Transverse colon (tissue), 4 donors: ENCODE measurements at regions not wholly inside any gene's neighbourhood (a gene's known extent, or its start where the extent isn't known, plus 50 kb on each side); places are given as distances from the start of the nearest gene placed in this dataset.
"Not testable (repeated sequence)": the region's sequence is repeated elsewhere in the genome, so short reads cannot be mapped to it uniquely, and the experiment has no call there.

Experiments used
- DNase-seq: peaks from one replicate; pipeline ENCODE4 v3.0.0-alpha.2; 2019
- H3K27ac ChIP-seq, 4 donors: fragments of 200-600 bp; sonication (generic); 2 replicates each; pipeline ENCODE4 v1.5.1; 2016 to 2018; ENCODE audit warnings: inconsistent platforms in 4 of 4
- H3K27me3 ChIP-seq: fragments of 200-600 bp; sonication (generic); 2 replicates; pipeline ENCODE4 v1.5.1; 2017; ENCODE audit warnings: inconsistent platforms
- H3K36me3 ChIP-seq, 4 donors: fragments of 200-600 bp; sonication (generic); 2 replicates each; pipeline ENCODE4 v1.5.1; 2017 to 2019; ENCODE audit warnings: inconsistent platforms in 4 of 4
- H3K4me1 ChIP-seq, 4 donors: fragments of 200-600 bp; sonication (generic); 2 replicates each; pipeline ENCODE4 v1.5.1; 2017 to 2020; ENCODE audit warnings: inconsistent platforms in 4 of 4
- H3K4me3 ChIP-seq, 4 donors: fragments of 200-600 bp; sonication (generic); 1 replicate in 1 of 4; 2 replicates in 3 of 4; pipeline versions ENCODE4 v1.5.1 to v1.6.1; 2017 to 2019; ENCODE audit warnings: inconsistent platforms in 4 of 4
- H3K9me3 ChIP-seq, 2 donors: fragments of 200-600 bp; sonication (generic); 2 replicates each; pipeline ENCODE4 v1.5.1; 2017 to 2019; ENCODE audit warnings: inconsistent platforms in 2 of 2
- CTCF ChIP-seq, 5 experiments: fragments of 200-600 bp in 3 of 5; fragments of 450-650 bp in 2 of 5; sonication (generic) in 3 of 5; IDR thresholded peaks; 1 replicate in 2 of 5; 2 replicates in 3 of 5; pipeline ENCODE4 v1.5.1; 2016 to 2017; ENCODE audit warnings: antibody characterized with exemption in 5 of 5, inconsistent platforms in 3 of 5, mild to moderate bottlenecking in 2 of 5, moderate library complexity in 1 of 5
- EP300 ChIP-seq: sonication (generic); formaldehyde crosslinking; IDR thresholded peaks from one replicate; pipeline ENCODE4 v1.6.1; 2017; ENCODE audit warnings: antibody characterized with exemption, low read depth
- POLR2A ChIP-seq: fragments of 450-650 bp; IDR thresholded peaks from one replicate; pipeline ENCODE4 v1.6.1; 2016; ENCODE audit warnings: antibody characterized with exemption, mild to moderate bottlenecking, moderate library complexity
- POLR2AphosphoS5 ChIP-seq, 3 donors: sonication (generic); formaldehyde crosslinking; IDR thresholded peaks; one replicate each; pipeline ENCODE4 v1.6.1; 2016; ENCODE audit warnings: antibody characterized with exemption in 3 of 3
- WGBS, 2 donors: methylation state at CpG; one replicate each; pipeline ENCODE4 v1.1.5; 2018; ENCODE audit warnings: low coverage in 1 of 2; 5-methylcytosine and 5-hydroxymethylcytosine counted together
- in situ Hi-C, 4 donors: fragments of 200-750 bp; cut with MboI; loops; one replicate each; pipeline versions ENCODE4 v1.15.0 to v1.15.1; 2017; ENCODE audit warnings: low sequenced_read_pairs in 3 of 4, low pct_ligation_motif_present in 1 of 4, low pct_unique_long_range_greater_than_20kb in 1 of 4
- intact Hi-C: fragments of 100-400 bp; cut with DNase I; formaldehyde crosslinking; loops from one replicate; pipeline ENCODE4 v1.15.1; 2023; ENCODE audit warnings: low total_unique reads

GRCh38 chr3:153552887-153553604, 391.0 kb downstream of the RAP2B start:
- no peaks in the 10 kb centered on the region for H3K27me3 ChIP-seq
- TF ChIP-seq POLR2AphosphoS5 (IDR thresholded peaks at IDR 0.05) = no peak
- TF ChIP-seq EP300 = no peak
- no peak for TF ChIP-seq CTCF (IDR thresholded peaks at IDR 0.05)
- TF ChIP-seq POLR2A = no peak
- no peak overlapping the region for H3K27ac ChIP-seq
- WGBS, 2 donors = 65 to 67% methylated on average over 11 of the region's 11 CpGs
- H3K4me1 ChIP-seq = no peaks in the 10 kb centered on the region
- H3K9me3 ChIP-seq = no peaks in the 10 kb centered on the region
- intact Hi-C loops (no loop called here), in situ Hi-C loops (no loop called here)
- H3K4me3 ChIP-seq = no peak overlapping the region
- no peaks in the 10 kb centered on the region for H3K36me3 ChIP-seq
- no peak for DNase-seq

DNA sequence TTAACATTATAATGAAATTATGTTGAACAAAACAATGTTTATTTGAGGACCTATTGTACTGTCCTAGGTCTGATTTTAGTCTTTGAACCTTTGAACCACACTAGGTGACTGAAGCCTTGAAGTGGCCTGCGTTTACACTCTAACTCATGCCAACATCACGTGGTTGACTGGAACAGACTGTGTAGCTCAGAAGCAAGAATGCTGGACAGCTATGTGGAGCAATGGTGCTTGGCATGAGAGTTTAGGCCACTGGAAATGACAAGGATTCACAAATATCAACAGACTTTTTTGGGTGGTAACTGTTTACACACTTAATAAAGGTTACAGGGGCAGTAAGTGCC, 391.5 kb downstream of the RAP2B start:
- no peaks in the 10 kb centered on the region for H3K36me3 ChIP-seq
- H3K9me3 ChIP-seq = no peaks in the 10 kb centered on the region
- no peak overlapping the region for H3K27ac ChIP-seq
- no peaks in the 10 kb centered on the region for H3K27me3 ChIP-seq
- no peaks in the 10 kb centered on the region for H3K4me1 ChIP-seq
- no peak for DNase-seq
- TF ChIP-seq CTCF (IDR thresholded peaks at IDR 0.05) (no peak), POLR2A (no peak), EP300 (no peak)
- in situ Hi-C loops = no loop called here
- WGBS, 2 donors = 61 to 62% methylated on average over 2 of the region's 2 CpGs
- no peak overlapping the region for H3K4me3 ChIP-seq
- intact Hi-C loops = no loop called here

DNA sequence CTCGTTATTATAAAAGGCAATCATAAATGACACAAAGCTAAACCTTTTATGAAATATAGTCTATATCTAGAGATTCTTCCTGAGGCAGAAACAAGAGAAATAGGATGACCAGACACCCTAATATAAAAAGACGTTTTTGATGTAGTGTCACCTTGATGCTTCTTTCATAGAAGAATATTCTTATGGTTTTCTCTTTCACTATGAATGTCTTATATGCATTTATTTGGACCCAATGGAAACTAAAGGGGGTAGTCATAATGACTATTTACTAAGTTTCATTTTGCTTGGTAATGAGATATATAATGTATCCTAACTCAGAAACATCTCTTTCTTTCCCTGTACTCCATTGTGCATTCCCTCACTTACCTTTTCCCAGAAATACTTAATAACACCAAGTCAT, 393.9 kb downstream of the RAP2B start:
- no peak for DNase-seq
- Histone ChIP-seq H3K9me3 (peaks cover 0 to 5% of the 10 kb centered on the region in 2 donors), H3K36me3 (no peaks in the 10 kb centered on the region), H3K4me3 (no peak overlapping the region), H3K4me1 (no peaks in the 10 kb centered on the region), H3K27ac (no peak overlapping the region), H3K27me3 (no peaks in the 10 kb centered on the region)
- 47 to 65% methylated on average over 2 of the region's 2 CpGs for WGBS, 2 donors
- intact Hi-C loops (no loop called here), in situ Hi-C loops (no loop called here)
- no peak for TF ChIP-seq EP300
- TF ChIP-seq POLR2A = no peak
- TF ChIP-seq CTCF (IDR thresholded peaks at IDR 0.05) = no peak
- no peak for TF ChIP-seq POLR2AphosphoS5 (IDR thresholded peaks at IDR 0.05)

DNA sequence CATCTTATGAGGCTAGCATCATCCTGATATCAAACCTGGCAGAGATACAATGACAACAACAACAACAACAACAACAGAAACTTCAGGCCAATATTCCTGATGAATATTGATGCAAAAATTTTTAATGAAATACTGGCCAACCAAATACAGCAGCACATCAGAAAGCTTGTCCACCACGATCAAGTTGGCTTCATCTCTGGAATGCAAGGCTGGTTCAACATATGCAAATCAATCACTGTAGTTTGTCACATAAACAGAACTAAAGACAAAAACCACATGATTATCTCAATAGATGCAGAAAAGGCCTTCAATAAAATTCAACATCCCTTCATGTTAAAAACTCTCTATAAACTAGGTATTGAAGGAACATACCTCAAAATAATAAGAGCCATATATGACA, 397.3 kb downstream of the RAP2B start:
- H3K4me3 ChIP-seq, in situ Hi-C loops, intact Hi-C loops, H3K36me3 ChIP-seq, H3K27me3 ChIP-seq, H3K27ac ChIP-seq, H3K4me1 ChIP-seq, DNase-seq: not testable (repeated sequence)
- WGBS, 2 donors = 67 to 73% methylated on average over 1 of the region's 1 CpG
- H3K9me3 ChIP-seq = peaks cover 15 to 16% of the 10 kb centered on the region in 2 donors

GRCh38 chr3:153567011-153567410, 405.0 kb downstream of the RAP2B start:
- WGBS, 2 donors = 50 to 64% methylated on average over 1 of the region's 1 CpG
- no peak for DNase-seq
- in situ Hi-C loops = no loop called here
- no peaks in the 10 kb centered on the region for H3K4me1 ChIP-seq
- intact Hi-C loops = no loop called here
- H3K27me3 ChIP-seq = no peaks in the 10 kb centered on the region
- no peak overlapping the region for H3K27ac ChIP-seq
- peaks cover 13 to 17% of the 10 kb centered on the region in 2 donors for H3K9me3 ChIP-seq
- no peak overlapping the region for H3K4me3 ChIP-seq
- no peak for TF ChIP-seq POLR2A
- no peaks in the 10 kb centered on the region for H3K36me3 ChIP-seq
